Embryonic facial prominence (tissue), 1 donor: ENCODE measurements at regions not wholly inside any gene's neighbourhood (a gene's known extent, or its start where the extent isn't known, plus 50 kb on each side); places are given as distances from the start of the nearest gene placed in this dataset.
"Not testable (repeated sequence)": the region's sequence is repeated elsewhere in the genome, so short reads cannot be mapped to it uniquely, and the experiment has no call there.

ENCODE experiments used
- DNase-seq: peaks from one replicate; pipeline ENCODE4 v3.0.0-alpha.2; 2016; ENCODE audit errors: extremely low spot score

DNA sequence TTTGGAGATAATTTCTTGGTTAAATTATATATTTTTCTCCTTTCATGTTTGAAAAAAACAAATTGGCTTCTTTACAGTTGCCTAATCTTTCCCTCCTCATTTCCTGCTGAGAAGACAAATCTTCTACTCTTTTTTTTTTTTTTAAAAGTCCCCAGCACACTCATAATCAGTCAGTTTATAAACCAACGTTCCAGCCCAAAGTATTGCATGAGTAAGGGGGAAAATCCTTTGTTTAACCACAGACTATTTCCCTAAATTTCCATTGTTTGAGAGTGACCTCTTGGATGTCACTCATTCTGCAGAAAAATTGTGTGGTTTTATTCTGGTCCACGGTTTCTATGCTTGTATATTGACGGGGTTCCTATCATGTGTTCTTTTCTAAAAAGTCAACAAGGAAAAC lies 55.1 kb upstream of the TLR4 start:
- DNase-seq = no peak

GRCh38 chr9:117644932-117645636 lies 59.1 kb upstream of the TLR4 start:
- DNase-seq = no peak

GRCh38 chr9:117644133-117644931 lies 59.9 kb upstream of the TLR4 start:
- peak; percentile 34 for DNase-seq

GRCh38 chr9:117643288-117643654 lies 60.9 kb upstream of the TLR4 start:
- no peak for DNase-seq

DNA sequence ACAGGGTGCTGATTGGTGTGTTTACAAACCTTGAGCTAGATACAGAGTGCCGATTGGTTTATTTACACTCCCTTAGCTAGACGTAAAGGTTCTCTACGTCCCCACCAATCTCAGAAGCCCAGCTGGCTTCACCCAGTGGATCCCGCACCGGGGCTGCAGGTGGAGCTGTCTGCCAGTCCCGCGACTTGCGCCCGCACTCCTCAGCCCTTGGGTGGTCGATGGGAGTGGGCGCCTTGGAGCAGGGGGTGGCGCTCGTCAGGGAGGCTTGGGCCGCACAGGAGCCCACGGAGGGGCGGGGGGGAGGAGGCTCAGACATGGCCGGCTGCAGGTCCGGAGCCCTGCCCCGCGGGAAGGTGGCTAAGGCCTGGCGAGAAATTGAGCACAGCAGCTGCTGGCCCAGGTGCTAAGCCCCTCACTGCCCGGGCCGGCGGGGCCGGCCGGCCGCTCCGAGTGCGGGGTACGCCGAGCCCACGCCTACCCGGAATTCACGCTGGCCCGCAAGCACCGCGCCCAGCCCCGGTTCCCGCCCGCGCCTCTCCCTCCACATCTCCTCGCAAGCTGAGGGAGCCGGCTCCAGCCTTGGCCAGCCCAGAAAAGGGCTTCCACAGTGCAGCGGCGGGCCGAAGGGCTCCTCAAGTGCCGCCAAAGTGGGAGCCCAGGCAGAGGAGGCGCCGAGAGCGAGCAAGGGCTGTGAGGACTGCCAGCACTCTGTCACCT lies 61.5 kb upstream of the TLR4 start:
- DNase-seq = not testable (repeated sequence)

GRCh38 chr9:117636681-117637080 lies 67.5 kb upstream of the TLR4 start:
- no peak for DNase-seq

GRCh38 chr9:117625154-117625553 lies 79.0 kb upstream of the TLR4 start:
- no peak for DNase-seq

GRCh38 chr9:117624106-117624505 lies 80.1 kb upstream of the TLR4 start:
- DNase-seq = no peak

DNA sequence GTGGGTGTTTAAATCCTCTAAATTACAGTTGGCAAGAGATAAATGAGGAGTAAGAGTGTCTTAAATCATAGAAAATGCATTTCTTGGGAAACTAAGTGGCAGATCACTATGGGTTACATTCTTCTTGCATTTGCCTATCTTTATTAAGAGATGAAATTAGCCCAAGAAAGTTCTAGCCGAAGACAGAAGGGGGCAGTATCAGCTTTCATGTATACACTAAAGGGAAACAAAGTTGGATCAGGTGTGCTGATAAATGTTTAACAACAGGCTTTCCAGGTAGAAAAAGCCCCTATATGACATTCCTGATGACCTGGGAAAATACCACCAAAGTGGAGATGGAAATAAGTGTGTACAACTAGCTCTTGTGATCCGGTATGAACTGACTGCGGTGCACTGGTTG lies 81.9 kb upstream of the TLR4 start:
- DNase-seq = no peak

- DNase-seq = no peak
These were observed 87.8 kb upstream of the TLR4 start for GRCh38 chr9:117616431-117616831.

DNA sequence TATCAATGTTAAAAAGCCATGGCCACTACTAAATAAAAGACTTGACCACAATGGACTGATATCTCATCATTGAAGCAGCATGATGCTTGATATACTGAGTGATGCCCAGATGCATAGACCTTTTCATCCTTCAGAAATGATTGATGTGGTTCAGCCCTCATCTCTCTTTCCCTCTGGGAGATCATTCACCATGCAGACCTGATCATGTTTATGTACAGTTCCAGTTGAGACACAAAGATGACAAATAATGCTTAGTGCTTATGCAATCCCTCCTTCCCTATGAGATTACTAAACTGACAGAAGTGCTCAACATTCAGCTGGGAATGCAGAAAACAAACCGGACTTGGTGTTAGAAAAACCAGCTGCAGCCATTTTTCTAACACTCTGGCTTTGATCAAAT lies 91.9 kb upstream of the TLR4 start:
- DNase-seq = no peak

- DNase-seq = no peak
These were observed 106.2 kb upstream of the TLR4 start for GRCh38 chr9:117597977-117598376.

DNA sequence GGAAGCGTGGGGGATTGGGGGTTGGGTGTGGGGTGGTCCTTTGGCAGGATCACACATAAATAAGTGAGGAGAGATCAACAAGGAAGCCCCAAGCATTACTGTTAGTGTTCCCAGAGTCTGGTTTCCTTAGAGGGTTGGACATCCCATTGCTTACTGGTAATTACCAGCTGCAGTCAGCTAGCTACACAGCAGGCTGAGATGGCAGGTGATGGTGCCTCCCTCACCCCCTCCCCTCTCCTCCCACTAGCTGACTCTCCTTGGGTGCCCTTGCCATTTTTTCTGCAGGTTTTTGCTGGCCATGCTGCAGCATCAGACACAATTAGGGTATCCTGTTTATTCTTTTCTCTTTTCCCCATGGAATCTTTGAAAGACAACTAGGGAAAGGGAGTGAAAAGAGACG lies 107.5 kb upstream of the TLR4 start:
- DNase-seq = no peak

- no peak for DNase-seq
These were observed 108.6 kb upstream of the TLR4 start for GRCh38 chr9:117595650-117596049.

- no peak for DNase-seq
These were observed 116.9 kb upstream of the TLR4 start for GRCh38 chr9:117587263-117587662.

- DNase-seq = no peak
These were observed 130.1 kb upstream of the TLR4 start for GRCh38 chr9:117574099-117574498.

GRCh38 chr9:117564839-117565238 lies 139.4 kb upstream of the TLR4 start:
- no peak for DNase-seq

GRCh38 chr9:117561761-117562160 lies 142.4 kb upstream of the TLR4 start:
- DNase-seq = no peak

GRCh38 chr9:117555964-117556629 lies 141.2 kb upstream of the ASTN2 start:
- DNase-seq = no peak

DNA sequence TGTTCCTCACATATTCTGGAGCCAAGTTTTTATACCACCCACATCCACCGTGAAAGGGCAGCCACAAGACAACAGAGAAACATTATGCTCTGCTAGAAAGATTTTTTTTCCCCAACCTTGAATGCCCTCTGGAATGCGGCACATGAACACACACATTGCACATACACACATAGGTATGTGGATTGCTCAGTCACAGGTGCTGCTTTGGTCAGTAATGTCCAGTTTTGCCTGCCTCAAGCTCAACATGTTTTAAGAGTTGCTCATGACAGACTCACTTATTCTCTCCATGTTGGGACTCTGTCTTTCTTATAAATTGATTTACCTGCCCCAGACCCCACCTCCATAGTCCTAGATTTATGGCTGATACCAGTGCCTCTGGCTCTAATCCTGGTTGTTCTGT lies 138.0 kb upstream of the ASTN2 start:
- no peak for DNase-seq

GRCh38 chr9:117551171-117551570 lies 136.3 kb upstream of the ASTN2 start:
- no peak for DNase-seq

GRCh38 chr9:117549444-117549843 lies 134.6 kb upstream of the ASTN2 start:
- DNase-seq = no peak
